ENCODE measurements at regions not wholly inside any gene's neighbourhood (a gene's known extent, or its start where the extent isn't known, plus 50 kb on each side); places are given as distances from the start of the nearest gene placed in this dataset.
A peak's percentile ranks its signal among the peaks of the same experiment; 100 is the strongest.

GRCh38 chr2:60364491-60364890 is 189.0 kb downstream of the BCL11A start:
- Histone ChIP-seq H3K4me1 (ENCODE audit: control insufficient read depth in 2 of 2, insufficient read depth in 2 of 2, low read length in 2 of 2) (peaks cover 91 to 94% of the 10 kb centered on the region in 2 donors), H3K9me3 (ENCODE audit: control extremely low read depth in 1 of 3, control insufficient read depth in 2 of 3, insufficient read depth in 1 of 3, low read length in 2 of 3) (peaks cover 0 to 5% (median 0%) of the 10 kb centered on the region in 3 donors), H3K27me3 (replicated peaks in 1 of 4; ENCODE audit: control extremely low read depth in 1 of 4, control insufficient read depth in 3 of 4, insufficient read depth in 4 of 4, low read length in 3 of 4) (no peaks in the 10 kb centered on the region), H3K9ac (ENCODE audit: low read length) (no peak overlapping the region), H2AFZ (ENCODE audit: insufficient read depth, low read depth, low read length, poor library complexity, severe bottlenecking) (peak overlapping the region; percentile 8), H4K20me1 (ENCODE audit: control insufficient read depth, insufficient read depth, low read length, poor library complexity, severe bottlenecking) (no peaks in the 10 kb centered on the region), H3K4me2 (replicated peaks; ENCODE audit: low read depth, low read length, poor library complexity, severe bottlenecking) (peak overlapping the region; percentile 58), H3K27ac (ENCODE audit: low read length in 2 of 2) (peak overlapping the region; percentile 60 to 81), H3K4me3 (ENCODE audit: control extremely low read depth in 1 of 5, extremely low read depth in 1 of 5, insufficient read depth in 1 of 5, low read depth in 2 of 5, low read length in 4 of 5) (no peak overlapping the region), H3K36me3 (replicated peaks in 1 of 2; ENCODE audit: control extremely low read depth in 1 of 2, control insufficient read depth in 1 of 2, extremely low read depth in 1 of 2, insufficient read depth in 2 of 2, low read length in 1 of 2) (no peaks in the 10 kb centered on the region), H3K79me2 (ENCODE audit: control insufficient read depth, insufficient read depth, low read length) (peaks cover 33% of the 10 kb centered on the region)
- ATAC-seq (ENCODE audit: low read depth) (no peak), DNase-seq (no peak)
- peak overlapping the region; percentile 86 for H3K27ac Mint-ChIP-seq
- WGBS (ENCODE audit: insufficient coverage): 94% methylated on average over 7 of the region's 9 CpGs
- no peaks in the 10 kb centered on the region for H3K9me3 Mint-ChIP-seq (ENCODE audit: insufficient read depth)
- CTCF ChIA-PET: interaction anchor here (1.3 to 2.1 kb wide), 3 partner anchors 11 to 71 kb away, joined by 3 to 7 read pairs (median 3); no protein-coding TSS in a partner anchor
- peak overlapping the region; percentile 66 for H3K4me3 Mint-ChIP-seq
- no peaks in the 10 kb centered on the region for H3K27me3 Mint-ChIP-seq
- TF ChIP-seq EZH2 (IDR thresholded peaks at IDR 0.05; ENCODE audit: borderline replicate concordance, insufficient read depth, low read depth, low read length, poor library complexity, severe bottlenecking) (no peak), CTCF (IDR thresholded peaks at IDR 0.05) (no peak)
- intact Hi-C loops (cut with micrococcal nuclease): no loop called here
- POLR2A ChIA-PET: no interaction called here
- peaks cover 94% of the 10 kb centered on the region for H3K4me1 Mint-ChIP-seq

- peaks cover 43% of the 10 kb centered on the region for H3K79me2 ChIP-seq (ENCODE audit: control insufficient read depth, insufficient read depth, low read length)
- H3K27me3 ChIP-seq (replicated peaks in 1 of 4; ENCODE audit: control extremely low read depth in 1 of 4, control insufficient read depth in 3 of 4, insufficient read depth in 4 of 4, low read length in 3 of 4): no peaks in the 10 kb centered on the region
- no peak overlapping the region for H3K4me2 ChIP-seq (replicated peaks; ENCODE audit: low read depth, low read length, poor library complexity, severe bottlenecking)
- intact Hi-C loops (cut with micrococcal nuclease): no loop called here
- Mint-ChIP-seq H3K4me1 (peaks cover 97% of the 10 kb centered on the region), H3K4me3 (peak overlapping the region; percentile 37), H3K9me3 (ENCODE audit: insufficient read depth) (no peaks in the 10 kb centered on the region), H3K27ac (peak overlapping the region; percentile 89), H3K27me3 (no peaks in the 10 kb centered on the region)
- no peak for TF ChIP-seq EZH2 (IDR thresholded peaks at IDR 0.05; ENCODE audit: borderline replicate concordance, insufficient read depth, low read depth, low read length, poor library complexity, severe bottlenecking)
- DNase-seq (no peak), ATAC-seq (ENCODE audit: low read depth) (no peak)
- H2AFZ ChIP-seq (ENCODE audit: insufficient read depth, low read depth, low read length, poor library complexity, severe bottlenecking): no peak overlapping the region
- ChIA-PET POLR2A (interaction anchor here (0.7 kb wide), 1 partner anchor 46 kb away, joined by 4 read pairs; no protein-coding TSS in a partner anchor), CTCF (interaction anchor here (0.6 to 1.4 kb wide), 2 partner anchors 78 to 186 kb away, joined by 3 read pairs; no protein-coding TSS in a partner anchor)
- peak overlapping the region in 1 of 2 donors; percentile 20 for H3K27ac ChIP-seq (ENCODE audit: low read length in 2 of 2)
- H3K4me1 ChIP-seq (ENCODE audit: control insufficient read depth in 2 of 2, insufficient read depth in 2 of 2, low read length in 2 of 2): peaks cover 98 to 99% of the 10 kb centered on the region in 2 donors
- no CpG with 5 or more reads among the region's 1 CpG for WGBS (ENCODE audit: insufficient coverage)
- H3K9ac ChIP-seq (ENCODE audit: low read length): no peak overlapping the region
- no peaks in the 10 kb centered on the region for H4K20me1 ChIP-seq (ENCODE audit: control insufficient read depth, insufficient read depth, low read length, poor library complexity, severe bottlenecking)
- no peak overlapping the region for H3K4me3 ChIP-seq (ENCODE audit: control extremely low read depth in 1 of 5, extremely low read depth in 1 of 5, insufficient read depth in 1 of 5, low read depth in 2 of 5, low read length in 4 of 5)
- H3K9me3 ChIP-seq (ENCODE audit: control extremely low read depth in 1 of 3, control insufficient read depth in 2 of 3, insufficient read depth in 1 of 3, low read length in 2 of 3): peaks cover 0 to 5% (median 0%) of the 10 kb centered on the region in 3 donors
- H3K36me3 ChIP-seq (replicated peaks in 1 of 2; ENCODE audit: control extremely low read depth in 1 of 2, control insufficient read depth in 1 of 2, extremely low read depth in 1 of 2, insufficient read depth in 2 of 2, low read length in 1 of 2): no peaks in the 10 kb centered on the region
Observed at GRCh38 chr2:60361498-60361897, 192.0 kb downstream of the BCL11A start.
